ENCODE measurements at regions not wholly inside any gene's neighbourhood (a gene's known extent, or its start where the extent isn't known, plus 50 kb on each side); places are given as distances from the start of the nearest gene placed in this dataset.

GRCh38 chr5:173512637-173513435, 103.6 kb downstream of the BOD1 start:
- ATAC-seq (ENCODE audit: low read depth) (no peak), DNase-seq (no peak)
- CTCF ChIA-PET: interaction anchor here (1.0 to 1.5 kb wide), 4 partner anchors 10 to 60 kb away, joined by 3 to 4 read pairs (median 3); no protein-coding TSS in a partner anchor
- Histone ChIP-seq H3K4me1 (ENCODE audit: control insufficient read depth, insufficient read depth, low read length) (peaks cover 8% of the 10 kb centered on the region; the same call in 1 of the 2 replicates), H2BK120ac (ENCODE audit: low read depth, low read length) (peak overlapping the region; percentile 75), H3K9ac (ENCODE audit: low read depth, low read length) (peak overlapping the region; percentile 29; the same call in 1 of the 2 replicates), H4K8ac (ENCODE audit: low read depth in 2 of 2, low read length in 2 of 2) (peak overlapping the region in 1 of 2 experiments; percentile 56; a peak in 2 of 4 replicates), H3K9me1 (ENCODE audit: insufficient read depth, low read length) (peaks cover 9% of the 10 kb centered on the region), H3K27me3 (ENCODE audit: control insufficient read depth, insufficient read depth, low read length) (no peaks in the 10 kb centered on the region), H2BK20ac (ENCODE audit: low read depth, low read length) (peak overlapping the region; percentile 30), H3K4ac (ENCODE audit: low read depth, low read length) (peak overlapping the region; percentile 24; the same call in 1 of the 2 replicates), H2BK15ac (ENCODE audit: low read depth, low read length) (peak overlapping the region; percentile 23; the same call in 1 of the 3 replicates), H3K4me3 (ENCODE audit: insufficient read depth, low read depth, low read length) (no peak overlapping the region), H4K20me1 (ENCODE audit: insufficient read depth, low read length) (no peaks in the 10 kb centered on the region), H3K36me3 (ENCODE audit: control insufficient read depth, insufficient read depth, low read length) (no peaks in the 10 kb centered on the region), H3K9me3 (ENCODE audit: control insufficient read depth, insufficient read depth, low read length) (no peaks in the 10 kb centered on the region), H2BK5ac (ENCODE audit: low read depth, low read length, poor library complexity, severe bottlenecking) (peak overlapping the region; percentile 3), H2AK9ac (replicated peaks; ENCODE audit: low read depth, low read length, poor library complexity) (no peak overlapping the region), H4K91ac (ENCODE audit: insufficient read depth, low read depth, low read length) (peak overlapping the region; percentile 74), H3K23ac (ENCODE audit: low read depth, low read length) (no peak overlapping the region), H2AK5ac (ENCODE audit: low read depth, low read length) (peak overlapping the region; percentile 65), H3K56ac (ENCODE audit: extremely low read depth, insufficient read depth, low read length) (no peak overlapping the region), H3K27ac (ENCODE audit: insufficient read depth, low read length) (no peak overlapping the region), H3K4me2 (ENCODE audit: low read depth, low read length) (no peak overlapping the region), H2AFZ (replicated peaks; ENCODE audit: low read length, poor library complexity) (peak overlapping the region; percentile 51), H3K79me1 (ENCODE audit: low read depth in 1 of 2, low read length in 2 of 2) (no peaks in the 10 kb centered on the region), H3K18ac (ENCODE audit: low read depth, low read length) (peak overlapping the region; percentile 69; the same call in 1 of the 2 replicates), H4K5ac (ENCODE audit: low read depth, low read length) (peak overlapping the region; percentile 67), H3K14ac (replicated peaks; ENCODE audit: low read depth, low read length) (peak overlapping the region; percentile 33; the same call in 1 of the 2 replicates)
- intact Hi-C loops (cut with micrococcal nuclease): no loop called here
- dilution Hi-C loops (cut with HindIII; ENCODE audit: low sequenced_read_pairs, unreplicated experiment): no loop called here
- in situ Hi-C loops (cut with MboI; ENCODE audit: low sequenced_read_pairs): no loop called here
- POLR2A ChIA-PET (ENCODE audit: unreplicated experiment): no interaction called here
- WGBS, 2 experiments (ENCODE audit: extremely low coverage in 2 of 2, insufficient read length in 1 of 2): 75% methylated on average over 1 of the region's 5 CpGs; no CpG with 5 or more reads in 1 of the 2 experiments
- BruUV-seq (replicated peaks): no TSS peak
- TF ChIP-seq MAZ (IDR thresholded peaks at IDR 0.05; ENCODE audit: borderline replicate concordance, low read depth, low read length): no peak
- TF ChIP-seq ELK1 (IDR thresholded peaks at IDR 0.05; ENCODE audit: borderline replicate concordance, low read depth, low read length): no peak
- no peak for TF ChIP-seq BHLHE40 (IDR thresholded peaks at IDR 0.05; ENCODE audit: low read depth, low read length)
- TF ChIP-seq USF2 (IDR thresholded peaks at IDR 0.05; ENCODE audit: low read depth, low read length): no peak
- no peak for TF ChIP-seq CHD1 (IDR thresholded peaks at IDR 0.05; ENCODE audit: low read depth, low read length)
- no peak for TF ChIP-seq MXI1 (IDR thresholded peaks at IDR 0.05; ENCODE audit: borderline replicate concordance, low read depth, low read length)
- TF ChIP-seq CTCF (conservative IDR thresholded peaks at IDR 0.05; ENCODE audit: low read depth, low read length): no peak
- no peak for TF ChIP-seq SMC3 (IDR thresholded peaks at IDR 0.05; ENCODE audit: low read depth, low read length)
- no peak for TF ChIP-seq RFX5 (IDR thresholded peaks at IDR 0.05; ENCODE audit: low read depth, low read length)
- TF ChIP-seq POLR2A (IDR thresholded peaks at IDR 0.05; ENCODE audit: low read depth, low read length): no peak
- no peak for TF ChIP-seq FOS (IDR thresholded peaks at IDR 0.05; ENCODE audit: low read depth, low read length)
- no peak for TF ChIP-seq RAD21 (IDR thresholded peaks at IDR 0.05; ENCODE audit: low read length)
- no peak for TF ChIP-seq MAFK (IDR thresholded peaks at IDR 0.05; ENCODE audit: low read depth, low read length)
- no peak for TF ChIP-seq RCOR1 (IDR thresholded peaks at IDR 0.05; ENCODE audit: insufficient replicate concordance, low read length)
